C4-2B (cell line): ENCODE measurements at regions not wholly inside any gene's neighbourhood (a gene's known extent, or its start where the extent isn't known, plus 50 kb on each side); places are given as distances from the start of the nearest gene placed in this dataset.

Experiments used
- ZFX ChIP-seq: fragments of 450-650 bp; IDR thresholded peaks from 2 replicates; pipeline ENCODE4 v1.6.1; 2017
- TF ChIP-seq, protein P1 (sequence below): fragments of 450-650 bp; conservative IDR thresholded peaks from 2 replicates; pipeline ENCODE4 v1.5.1; 2017; ENCODE audit warnings: mild to moderate bottlenecking

DNA sequence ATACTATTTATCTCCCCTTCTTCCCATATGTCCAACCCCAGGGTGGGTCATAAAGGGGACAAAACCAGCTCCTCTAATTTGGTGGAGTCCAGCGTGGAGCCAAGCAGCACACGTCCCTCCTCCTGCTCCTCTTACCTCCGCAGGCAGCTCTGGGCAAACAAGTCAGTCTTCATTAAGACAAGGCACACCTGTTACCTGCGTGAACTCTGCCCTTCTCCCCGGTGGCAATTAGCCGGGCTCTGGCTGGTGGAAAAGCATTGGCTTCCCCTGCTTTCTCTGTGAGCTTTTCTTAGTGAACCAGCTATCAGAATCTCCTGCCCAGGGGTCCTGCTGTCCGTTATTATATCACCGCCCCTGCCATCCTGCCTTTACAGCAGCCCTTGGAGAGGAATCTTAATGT lies 418.7 kb upstream of the CADM1 start:
- TF ChIP-seq, protein P1, sequence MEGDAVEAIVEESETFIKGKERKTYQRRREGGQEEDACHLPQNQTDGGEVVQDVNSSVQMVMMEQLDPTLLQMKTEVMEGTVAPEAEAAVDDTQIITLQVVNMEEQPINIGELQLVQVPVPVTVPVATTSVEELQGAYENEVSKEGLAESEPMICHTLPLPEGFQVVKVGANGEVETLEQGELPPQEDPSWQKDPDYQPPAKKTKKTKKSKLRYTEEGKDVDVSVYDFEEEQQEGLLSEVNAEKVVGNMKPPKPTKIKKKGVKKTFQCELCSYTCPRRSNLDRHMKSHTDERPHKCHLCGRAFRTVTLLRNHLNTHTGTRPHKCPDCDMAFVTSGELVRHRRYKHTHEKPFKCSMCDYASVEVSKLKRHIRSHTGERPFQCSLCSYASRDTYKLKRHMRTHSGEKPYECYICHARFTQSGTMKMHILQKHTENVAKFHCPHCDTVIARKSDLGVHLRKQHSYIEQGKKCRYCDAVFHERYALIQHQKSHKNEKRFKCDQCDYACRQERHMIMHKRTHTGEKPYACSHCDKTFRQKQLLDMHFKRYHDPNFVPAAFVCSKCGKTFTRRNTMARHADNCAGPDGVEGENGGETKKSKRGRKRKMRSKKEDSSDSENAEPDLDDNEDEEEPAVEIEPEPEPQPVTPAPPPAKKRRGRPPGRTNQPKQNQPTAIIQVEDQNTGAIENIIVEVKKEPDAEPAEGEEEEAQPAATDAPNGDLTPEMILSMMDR = no peak
- TF ChIP-seq ZFX = no peak
